Nephron progenitor cell (in vitro differentiated cells): ENCODE measurements at regions not wholly inside any gene's neighbourhood (a gene's known extent, or its start where the extent isn't known, plus 50 kb on each side); places are given as distances from the start of the nearest gene placed in this dataset.

ENCODE experiments used
- DNase-seq: peaks from one replicate; pipeline ENCODE4 v3.0.0; 2021
- H3K27ac Mint-ChIP-seq: 2 replicates; pipeline ENCODE4 v1.8.0; 2021; ENCODE audit warnings: mild to moderate bottlenecking, moderate library complexity, mixed read lengths
- H3K27me3 Mint-ChIP-seq: 2 replicates; pipeline ENCODE4 v1.8.0; 2021; ENCODE audit warnings: mild to moderate bottlenecking, low read depth, mixed read lengths; ENCODE audit not compliant: poor library complexity
- H3K36me3 Mint-ChIP-seq: 2 replicates; pipeline ENCODE4 v1.8.0; 2021; ENCODE audit warnings: low read depth, mixed read lengths
- H3K4me1 Mint-ChIP-seq: 2 replicates; pipeline ENCODE4 v1.8.0; 2021; ENCODE audit warnings: mixed read lengths
- H3K4me3 Mint-ChIP-seq: 2 replicates; pipeline ENCODE4 v1.8.0; 2021; ENCODE audit warnings: mild to moderate bottlenecking, moderate library complexity, mixed read lengths
- H3K9me3 Mint-ChIP-seq: 2 replicates; pipeline ENCODE4 v1.8.0; 2021; ENCODE audit warnings: mild to moderate bottlenecking, moderate library complexity, mixed read lengths
- CTCF ChIP-seq: fragments of 200-600 bp; sonication (generic); IDR thresholded peaks from 2 replicates; pipeline ENCODE4 v1.5.0; 2021; ENCODE audit warnings: antibody characterized with exemption

- Mint-ChIP-seq H3K27ac (no peak overlapping the region), H3K27me3 (no peaks in the 10 kb centered on the region), H3K9me3 (peaks cover 28% of the 10 kb centered on the region), H3K4me1 (no peaks in the 10 kb centered on the region), H3K4me3 (no peak overlapping the region), H3K36me3 (no peaks in the 10 kb centered on the region)
- TF ChIP-seq CTCF: no peak
- DNase-seq: no peak
Measured at GRCh38 chr3:26171006-26171405, 381.1 kb downstream of the OXSM start.

- peaks cover 28% of the 10 kb centered on the region for H3K9me3 Mint-ChIP-seq
- H3K4me1 Mint-ChIP-seq: no peaks in the 10 kb centered on the region
- no peaks in the 10 kb centered on the region for H3K27me3 Mint-ChIP-seq
- H3K4me3 Mint-ChIP-seq: no peak overlapping the region
- no peak for TF ChIP-seq CTCF
- no peaks in the 10 kb centered on the region for H3K36me3 Mint-ChIP-seq
- no peak for DNase-seq
- no peak overlapping the region for H3K27ac Mint-ChIP-seq
Measured at GRCh38 chr3:26191556-26191955, 401.7 kb downstream of the OXSM start.

- no peak for DNase-seq
- H3K27me3 Mint-ChIP-seq: no peaks in the 10 kb centered on the region
- H3K36me3 Mint-ChIP-seq: no peaks in the 10 kb centered on the region
- no peak overlapping the region for H3K27ac Mint-ChIP-seq
- no peaks in the 10 kb centered on the region for H3K4me1 Mint-ChIP-seq
- peaks cover 28% of the 10 kb centered on the region for H3K9me3 Mint-ChIP-seq
- TF ChIP-seq CTCF: no peak
- H3K4me3 Mint-ChIP-seq: no peak overlapping the region
Measured at GRCh38 chr3:26193558-26193957, 403.7 kb downstream of the OXSM start.

GRCh38 chr3:26196781-26197180, 406.9 kb downstream of the OXSM start:
- Mint-ChIP-seq H3K36me3 (no peaks in the 10 kb centered on the region), H3K9me3 (peaks cover 8% of the 10 kb centered on the region), H3K4me3 (no peak overlapping the region), H3K27ac (no peak overlapping the region), H3K27me3 (no peaks in the 10 kb centered on the region), H3K4me1 (peaks cover 6% of the 10 kb centered on the region)
- no peak for DNase-seq
- TF ChIP-seq CTCF: no peak

- Mint-ChIP-seq H3K36me3 (no peaks in the 10 kb centered on the region), H3K9me3 (peaks cover 6% of the 10 kb centered on the region), H3K4me3 (no peak overlapping the region), H3K4me1 (peaks cover 6% of the 10 kb centered on the region), H3K27ac (no peak overlapping the region), H3K27me3 (no peaks in the 10 kb centered on the region)
- TF ChIP-seq CTCF: no peak
- no peak for DNase-seq
Measured at GRCh38 chr3:26198609-26199008, 408.7 kb downstream of the OXSM start.

GRCh38 chr3:26202169-26202568, 412.3 kb downstream of the OXSM start:
- Mint-ChIP-seq H3K4me1 (peaks cover 6% of the 10 kb centered on the region), H3K9me3 (no peaks in the 10 kb centered on the region), H3K27me3 (no peaks in the 10 kb centered on the region), H3K36me3 (no peaks in the 10 kb centered on the region), H3K27ac (no peak overlapping the region), H3K4me3 (no peak overlapping the region)
- no peak for TF ChIP-seq CTCF
- no peak for DNase-seq
